ENCODE measurements at regions not wholly inside any gene's neighbourhood (a gene's known extent, or its start where the extent isn't known, plus 50 kb on each side); places are given as distances from the start of the nearest gene placed in this dataset.

GRCh38 chr1:217230412-217230811 is 400.5 kb downstream of the GPATCH2 start:
- TF ChIP-seq POLR2A (IDR thresholded peaks at IDR 0.05) (no peak), CTCF (IDR thresholded peaks at IDR 0.05) (no peak), POLR2AphosphoS5 (IDR thresholded peaks at IDR 0.05) (no peak)
